LNCAP (cell line): ENCODE measurements at regions not wholly inside any gene's neighbourhood (a gene's known extent, or its start where the extent isn't known, plus 50 kb on each side); places are given as distances from the start of the nearest gene placed in this dataset.

Experiments used
- TF ChIP-seq, protein P1 (sequence below): fragments of 450-650 bp; IDR thresholded peaks from 2 replicates; pipeline ENCODE4 v1.5.1; 2017; ENCODE audit warnings: mild to moderate bottlenecking

DNA sequence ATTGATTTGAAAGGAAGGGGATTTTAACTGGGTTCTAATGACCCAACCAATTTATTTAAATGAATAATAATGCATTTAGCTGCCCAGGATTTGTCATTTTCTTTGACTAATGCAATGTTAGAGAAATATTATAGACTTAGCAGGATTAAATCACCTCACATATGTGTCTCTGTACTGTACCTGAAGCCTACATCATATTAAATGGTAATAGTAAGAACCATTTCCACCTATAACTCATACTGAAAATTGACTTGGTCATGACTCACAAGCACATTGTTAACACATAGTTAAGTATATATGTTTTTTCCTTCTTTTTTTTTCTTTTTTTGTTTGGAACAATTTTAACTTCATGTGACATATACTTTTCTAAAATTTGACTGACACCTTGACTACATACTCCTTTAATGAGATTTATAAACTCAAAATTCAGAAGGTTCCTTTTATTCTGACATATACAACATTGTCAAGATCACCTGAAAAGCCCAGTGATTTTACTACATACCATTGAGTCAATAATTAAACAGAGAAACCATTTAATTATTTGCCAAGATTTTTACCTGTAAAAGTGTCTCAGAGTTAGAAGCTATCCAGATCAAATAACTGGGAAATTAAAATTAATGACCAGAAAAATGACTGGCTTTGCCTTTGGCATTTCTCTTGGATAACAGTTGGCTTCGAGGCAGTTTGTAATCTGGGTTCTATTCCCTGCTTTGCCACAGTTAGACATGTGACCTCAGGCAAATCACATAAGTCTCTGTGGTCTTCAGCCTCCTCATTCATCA, 58.8 kb upstream of the CDC42EP3 start:
- TF ChIP-seq, protein P1, sequence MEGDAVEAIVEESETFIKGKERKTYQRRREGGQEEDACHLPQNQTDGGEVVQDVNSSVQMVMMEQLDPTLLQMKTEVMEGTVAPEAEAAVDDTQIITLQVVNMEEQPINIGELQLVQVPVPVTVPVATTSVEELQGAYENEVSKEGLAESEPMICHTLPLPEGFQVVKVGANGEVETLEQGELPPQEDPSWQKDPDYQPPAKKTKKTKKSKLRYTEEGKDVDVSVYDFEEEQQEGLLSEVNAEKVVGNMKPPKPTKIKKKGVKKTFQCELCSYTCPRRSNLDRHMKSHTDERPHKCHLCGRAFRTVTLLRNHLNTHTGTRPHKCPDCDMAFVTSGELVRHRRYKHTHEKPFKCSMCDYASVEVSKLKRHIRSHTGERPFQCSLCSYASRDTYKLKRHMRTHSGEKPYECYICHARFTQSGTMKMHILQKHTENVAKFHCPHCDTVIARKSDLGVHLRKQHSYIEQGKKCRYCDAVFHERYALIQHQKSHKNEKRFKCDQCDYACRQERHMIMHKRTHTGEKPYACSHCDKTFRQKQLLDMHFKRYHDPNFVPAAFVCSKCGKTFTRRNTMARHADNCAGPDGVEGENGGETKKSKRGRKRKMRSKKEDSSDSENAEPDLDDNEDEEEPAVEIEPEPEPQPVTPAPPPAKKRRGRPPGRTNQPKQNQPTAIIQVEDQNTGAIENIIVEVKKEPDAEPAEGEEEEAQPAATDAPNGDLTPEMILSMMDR = no peak

DNA sequence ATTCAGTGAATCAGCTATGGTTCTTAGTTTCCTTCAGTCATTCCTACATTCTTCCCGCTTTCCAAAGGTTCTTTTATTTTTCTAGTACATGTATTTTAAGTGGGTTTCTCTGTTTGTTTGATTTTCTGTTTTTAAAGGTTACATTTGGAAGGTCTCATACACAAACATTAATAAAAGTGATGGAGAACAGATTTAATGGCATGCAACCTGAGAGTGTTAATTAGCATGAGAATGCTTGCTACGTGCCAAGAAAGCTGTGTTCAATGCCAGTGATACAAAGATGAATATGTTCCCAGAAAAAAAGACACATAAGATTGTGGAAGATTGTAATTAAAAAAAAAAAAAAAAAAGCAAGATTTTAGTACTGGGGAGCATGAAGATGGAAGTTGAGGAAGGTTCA, 61.8 kb upstream of the CDC42EP3 start:
- TF ChIP-seq, protein P1 = no peak

DNA sequence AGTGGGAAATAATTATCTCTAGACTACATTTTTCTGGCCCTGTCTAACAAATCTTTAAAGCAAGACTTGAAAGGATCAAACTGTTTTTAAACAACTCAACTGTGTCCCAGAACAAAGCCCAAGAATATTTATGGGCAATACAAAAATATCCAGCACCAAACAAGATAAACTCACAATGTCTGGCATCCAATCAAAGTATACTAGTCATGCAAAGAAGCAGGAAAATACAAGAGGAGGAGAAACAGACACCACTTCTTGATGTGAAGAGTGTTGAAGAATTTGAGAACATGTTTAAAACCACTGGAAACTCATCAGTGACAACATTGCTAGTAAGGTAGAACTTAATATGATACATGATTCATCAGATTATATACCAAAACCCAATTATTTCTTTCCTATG, 66.1 kb upstream of the CDC42EP3 start:
- TF ChIP-seq, protein P1 = no peak

DNA sequence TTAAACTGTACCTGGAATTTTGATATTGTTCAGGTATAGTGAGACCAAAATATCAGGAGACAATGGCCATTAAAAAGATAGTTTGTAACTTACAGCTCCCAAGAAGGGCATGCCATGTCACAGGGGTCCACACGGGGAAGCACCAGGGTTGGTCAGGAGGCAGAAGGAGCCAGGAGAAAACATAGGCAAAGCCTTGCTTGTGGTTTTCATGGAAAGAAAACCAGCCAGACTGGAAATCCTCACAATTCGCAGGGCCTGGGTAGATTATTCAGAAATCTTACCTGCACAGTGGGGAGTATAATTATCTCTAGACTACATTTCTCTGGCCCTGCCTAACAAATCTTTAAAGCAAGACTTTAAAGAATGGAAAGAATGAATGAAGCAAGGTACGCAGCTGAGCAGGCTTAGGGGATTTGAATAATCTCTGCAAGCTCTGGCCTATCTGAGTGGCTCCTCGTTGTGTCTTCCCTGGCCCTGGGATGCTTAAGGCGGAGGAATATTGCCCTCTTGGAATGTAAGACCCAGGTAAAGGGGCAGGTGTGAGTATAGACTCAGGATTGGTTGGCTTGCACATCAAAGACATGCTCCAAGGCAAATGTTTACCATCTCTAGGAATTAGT, 66.9 kb upstream of the CDC42EP3 start:
- TF ChIP-seq, protein P1 = no peak

DNA sequence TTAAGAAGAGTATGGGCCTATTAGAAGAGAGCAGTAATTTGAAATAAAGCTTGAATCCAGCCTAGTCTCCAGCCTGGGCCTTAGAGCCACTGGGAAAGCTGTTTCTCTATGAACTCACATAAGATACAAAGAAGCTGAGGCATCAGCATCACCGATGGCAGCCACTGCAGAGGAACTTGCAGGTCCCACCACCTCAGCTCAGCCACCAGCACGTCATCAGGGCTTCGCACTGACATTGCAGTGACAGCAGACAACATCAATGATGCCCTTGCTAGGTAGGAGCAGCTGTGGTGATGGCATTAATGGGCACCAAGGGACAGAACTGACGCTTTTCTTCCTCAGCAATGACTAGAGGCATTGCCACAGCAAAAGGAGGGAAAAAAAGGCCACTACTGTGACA, 67.7 kb upstream of the CDC42EP3 start:
- TF ChIP-seq, protein P1 = no peak

DNA sequence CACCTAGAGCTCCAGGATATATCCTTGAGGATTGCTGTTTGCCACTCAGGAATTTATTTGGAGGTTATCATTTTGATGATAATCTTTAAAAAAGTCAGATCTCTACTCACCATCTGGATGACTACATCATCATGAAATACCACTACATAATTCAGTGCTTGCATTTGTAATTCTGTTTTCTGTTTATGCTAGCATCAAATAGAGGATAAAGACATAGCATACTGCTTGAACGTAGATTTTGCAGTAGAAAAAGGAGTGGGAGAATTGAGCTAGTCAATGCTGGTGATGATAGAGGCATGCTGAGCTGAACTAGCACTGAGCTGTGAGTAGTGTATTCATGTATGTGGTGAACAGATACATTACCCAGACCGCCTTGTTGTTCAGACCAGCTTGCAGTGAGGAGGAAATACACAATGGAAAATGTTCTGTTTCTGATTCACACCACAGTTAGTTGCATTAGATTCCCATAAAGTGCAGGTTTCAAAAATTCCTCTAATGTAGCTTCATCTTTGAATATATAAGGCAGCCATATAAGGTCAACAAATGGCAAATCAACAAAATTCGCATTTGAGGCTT, 68.8 kb upstream of the CDC42EP3 start:
- TF ChIP-seq, protein P1 = no peak

DNA sequence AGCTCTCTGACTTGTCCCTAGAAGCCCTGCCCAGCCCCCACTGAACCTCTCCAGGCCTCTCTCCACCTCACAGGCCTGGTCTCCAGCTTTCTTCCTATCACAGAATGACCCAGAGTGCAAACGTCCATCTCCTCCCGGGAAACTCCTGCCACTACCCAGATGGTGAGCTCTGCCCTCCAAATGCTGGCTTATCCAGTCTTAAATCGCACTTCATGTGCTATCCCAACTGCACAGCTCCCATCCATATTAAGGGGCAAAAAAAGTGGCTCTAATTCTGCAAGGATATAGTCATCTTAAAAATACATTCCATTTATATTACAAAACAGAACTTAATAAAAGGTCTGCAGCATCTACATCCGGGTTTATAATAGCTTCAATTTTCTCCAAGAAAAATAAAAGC, 70.8 kb upstream of the CDC42EP3 start:
- TF ChIP-seq, protein P1 = no peak
